K562 (cell line): ENCODE measurements at regions not wholly inside any gene's neighbourhood (a gene's known extent, or its start where the extent isn't known, plus 50 kb on each side); places are given as distances from the start of the nearest gene placed in this dataset.

Experiments
- ATAC-seq: fragments of 200-7000 bp; cut with Tn5 transposase; 3 replicates; pipeline ENCODE4 v1.9.1; 2020; ENCODE audit warnings: moderate library complexity
- BruUV-seq: library from RNA; stranded (reverse); fragments of 400-500 nt; replicated peaks from 2 replicates; lab custom pipeline; 2021; lab: Mats Ljungman, UMichigan
- CTCF ChIA-PET: fragments of 300-600 bp; formaldehyde crosslinking; extraction: SDS; loops from one replicate; lab custom pipeline; 2021; ENCODE audit warnings: low intra/inter-chr PET ratio; lab: Yijun Ruan, JAX
- POLR2A ChIA-PET: fragments of 300-600, 350-650 bp; sonication (Branson Sonifier 250); formaldehyde crosslinking; extraction: SDS; loops from one replicate; lab custom pipeline; 2021; ENCODE audit warnings: antibody characterized with exemption, inconsistent platforms; lab: Yijun Ruan, JAX
- DNase-seq, 4 experiments: peaks; one replicate each; pipeline versions ENCODE4 v3.0.0 to v3.0.0-alpha.2; 2011 to 2018; ENCODE audit warnings: low spot score in 3 of 4, mixed read lengths in 3 of 4; ENCODE audit errors: extremely low read depth in 1 of 4
- FAIRE-seq: peaks from 2 replicates; lab custom pipeline; 2011; peaks lifted over from hg19 to GRCh38; lab: Jason Lieb, UNC
- H2AFZ ChIP-seq: 2 replicates; pipeline ENCODE4 v1.6.0; 2011; ENCODE audit warnings: low read depth, low read length, control low read depth, inconsistent platforms
- H3K27ac ChIP-seq: fragments of 200-600 bp; 3 replicates; pipeline ENCODE4 v1.8.0; 2011; ENCODE audit warnings: low read depth, mild to moderate bottlenecking, control low read depth, inconsistent platforms, low read length, moderate library complexity, mixed read lengths; ENCODE audit errors: extremely low read depth
- H3K27me3 ChIP-seq, 2 experiments: fragments of 300-600 bp in 1 of 2; 2 replicates in 1 of 2; 3 replicates in 1 of 2; pipeline versions ENCODE4 v1.6.0 to v1.8.0; 2011; ENCODE audit warnings: inconsistent platforms in 2 of 2, low read length in 2 of 2, mild to moderate bottlenecking in 1 of 2, mixed read lengths in 1 of 2, moderate library complexity in 1 of 2; ENCODE audit not compliant: control insufficient read depth in 2 of 2, insufficient read depth in 2 of 2
- H3K36me3 ChIP-seq: fragments of 300-600 bp; 3 replicates; pipeline ENCODE4 v1.8.0; 2011; ENCODE audit warnings: mild to moderate bottlenecking, low read length, inconsistent platforms; ENCODE audit not compliant: control insufficient read depth, insufficient read depth
- H3K4me1 ChIP-seq, 2 experiments: fragments of 200-600 bp in 1 of 2; replicated peaks in 1 of 2; 2 replicates in 1 of 2; 3 replicates in 1 of 2; pipeline versions ENCODE4 v1.5.1 to v1.8.0; 2011; ENCODE audit warnings: inconsistent platforms in 2 of 2, low read length in 2 of 2, mild to moderate bottlenecking in 1 of 2, mixed read lengths in 1 of 2, moderate library complexity in 1 of 2; ENCODE audit not compliant: control insufficient read depth in 2 of 2, insufficient read depth in 2 of 2
- H3K4me2 ChIP-seq: 2 replicates; pipeline ENCODE4 v1.6.1; 2011; ENCODE audit warnings: low read length, control low read depth, inconsistent platforms, mixed read lengths; ENCODE audit not compliant: insufficient read depth
- H3K4me3 ChIP-seq: fragments of 200-600 bp; sonication (generic), shearing (Covaris generic); 2 replicates; pipeline ENCODE4 v1.5.1; 2016; ENCODE audit warnings: control low read depth, inconsistent platforms
- H3K79me2 ChIP-seq: fragments of 200-600 bp; 3 replicates; pipeline ENCODE4 v1.8.0; 2011; ENCODE audit warnings: low read length, inconsistent platforms; ENCODE audit not compliant: control insufficient read depth, insufficient read depth
- H3K9ac ChIP-seq, 2 experiments: 2 replicates each; pipeline versions ENCODE4 v1.6.0 to v1.6.1; 2011; ENCODE audit warnings: low read depth in 2 of 2, low read length in 2 of 2, control low read depth in 1 of 2, inconsistent platforms in 1 of 2, mild to moderate bottlenecking in 1 of 2, mixed read lengths in 1 of 2; ENCODE audit not compliant: insufficient read depth in 1 of 2
- H3K9me1 ChIP-seq: one replicate; pipeline ENCODE4 v1.6.0; 2011; ENCODE audit warnings: inconsistent platforms, mild to moderate bottlenecking, low read length, moderate library complexity; ENCODE audit not compliant: control insufficient read depth, insufficient read depth
- H3K9me3 ChIP-seq: replicated peaks from 2 replicates; pipeline ENCODE4 v1.5.1; 2011; ENCODE audit warnings: low read depth, low read length, inconsistent platforms; ENCODE audit not compliant: control insufficient read depth, insufficient read depth
- H4K20me1 ChIP-seq: replicated peaks from 2 replicates; pipeline ENCODE4 v1.6.1; 2011; ENCODE audit warnings: low read length, inconsistent platforms, mixed read lengths; ENCODE audit not compliant: control insufficient read depth, insufficient read depth
- CBX3 ChIP-seq, 2 experiments: IDR thresholded peaks; 1 replicate in 1 of 2; 2 replicates in 1 of 2; pipeline ENCODE4 v1.6.1; 2012; ENCODE audit warnings: inconsistent platforms in 2 of 2, low read length in 2 of 2, borderline replicate concordance in 1 of 2, control low read depth in 1 of 2
- GTF2A2 ChIP-seq: IDR thresholded peaks from 2 replicates; pipeline ENCODE4 v1.6.1; 2016; ENCODE audit warnings: mild to moderate bottlenecking, missing genetic modification characterization, missing compliant biosample characterization
- MAFG ChIP-seq: fragments of 450-650 bp; conservative IDR thresholded peaks from 2 replicates; pipeline ENCODE4 v1.6.1; 2016; ENCODE audit warnings: missing genetic modification characterization, missing compliant biosample characterization
- MBD2 ChIP-seq: sonication (generic); IDR thresholded peaks from 2 replicates; pipeline ENCODE4 v1.6.1; 2016; ENCODE audit warnings: low read depth, borderline replicate concordance
- PHB2 ChIP-seq: fragments of 450-650 bp; IDR thresholded peaks from 2 replicates; pipeline ENCODE4 v1.6.1; 2017; ENCODE audit warnings: low read depth
- ZNF23 ChIP-seq: fragments of 250-450 bp; sonication (Bioruptor Pico); IDR thresholded peaks from 2 replicates; pipeline ENCODE4 v1.4.0; 2020; ENCODE audit warnings: mild to moderate bottlenecking
- WGBS: fragments of 100-300 bp; shearing (Covaris generic); methylation state at CpG from one replicate; pipeline ENCODE4 v1.1.6; 2016; ENCODE audit warnings: low coverage, mixed read lengths; ENCODE audit not compliant: insufficient coverage; ENCODE audit errors: missing lambda C conversion rate; 5-methylcytosine and 5-hydroxymethylcytosine counted together
- in situ Hi-C: fragments of 300-500 bp; cut with MboI; formaldehyde crosslinking; loops from 4 replicates; pipeline ENCODE4 v1.15.0; 2018; ENCODE audit warnings: inconsistent platforms, mixed read lengths
- intact Hi-C: fragments of 100-400 bp; cut with micrococcal nuclease; formaldehyde crosslinking; loops from 2 replicates; pipeline ENCODE4 v1.14.2; 2022
- TF ChIP-seq, protein P1 (sequence below): sonication (generic); formaldehyde crosslinking; IDR thresholded peaks from 2 replicates; pipeline ENCODE4 v1.8.0; 2022; ENCODE audit warnings: missing genetic modification reagents, mild to moderate bottlenecking, borderline replicate concordance
- TF ChIP-seq, protein P2 (sequence below): fragments of 450-650 bp; IDR thresholded peaks from 2 replicates; pipeline ENCODE4 v1.6.1; 2016; ENCODE audit warnings: low read depth, mild to moderate bottlenecking, moderate library complexity

DNA sequence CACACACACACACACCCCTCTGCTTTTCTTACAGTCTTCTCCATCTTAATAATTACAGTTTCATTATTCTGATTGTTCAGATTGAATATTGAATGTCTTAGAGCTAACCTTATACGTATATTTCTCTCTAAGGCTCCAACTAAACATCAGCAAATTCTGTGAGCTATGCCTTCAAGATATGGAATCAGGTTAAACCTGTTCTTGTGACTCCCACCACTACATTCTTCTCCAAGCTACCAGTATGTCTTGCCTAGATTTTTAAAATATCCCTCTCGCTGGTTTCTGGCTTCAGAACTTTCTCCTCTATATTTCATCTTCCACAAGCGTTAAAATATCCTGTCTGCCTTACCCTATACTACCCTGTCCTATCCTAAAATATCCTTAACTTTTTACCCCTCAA lies 1346.4 kb upstream of the CDH2 start:
- no peak for DNase-seq
- no peaks in the 10 kb centered on the region for H4K20me1 ChIP-seq
- H3K9me1 ChIP-seq: no peaks in the 10 kb centered on the region
- H2AFZ ChIP-seq: no peak overlapping the region
- no TSS peak for BruUV-seq
- H3K9ac ChIP-seq: no peak overlapping the region
- in situ Hi-C loops (no loop called here), intact Hi-C loops (no loop called here)
- ChIA-PET POLR2A (no interaction called here), CTCF (no interaction called here)
- H3K36me3 ChIP-seq: no peaks in the 10 kb centered on the region
- no peaks in the 10 kb centered on the region for H3K27me3 ChIP-seq
- ATAC-seq: no peak
- no peak overlapping the region for H3K4me3 ChIP-seq
- H3K4me2 ChIP-seq: no peak overlapping the region
- H3K79me2 ChIP-seq: no peaks in the 10 kb centered on the region
- 0% methylated on average over 3 of the region's 3 CpGs for WGBS
- FAIRE-seq: no peak
- TF ChIP-seq GTF2A2 (tag) (no peak), MAFG (no peak), MBD2 (no peak), CBX3 (IDR thresholded peaks at IDR 0.05; ENCODE audit: borderline replicate concordance in 1 of 2, low read length in 2 of 2) (no peak), ZNF23 (CRISPR knock-in tag) (no peak), PHB2 (no peak)
- TF ChIP-seq, protein P1, sequence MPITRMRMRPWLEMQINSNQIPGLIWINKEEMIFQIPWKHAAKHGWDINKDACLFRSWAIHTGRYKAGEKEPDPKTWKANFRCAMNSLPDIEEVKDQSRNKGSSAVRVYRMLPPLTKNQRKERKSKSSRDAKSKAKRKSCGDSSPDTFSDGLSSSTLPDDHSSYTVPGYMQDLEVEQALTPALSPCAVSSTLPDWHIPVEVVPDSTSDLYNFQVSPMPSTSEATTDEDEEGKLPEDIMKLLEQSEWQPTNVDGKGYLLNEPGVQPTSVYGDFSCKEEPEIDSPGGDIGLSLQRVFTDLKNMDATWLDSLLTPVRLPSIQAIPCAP (CRISPR knock-in tag): no peak
- TF ChIP-seq, protein P2, sequence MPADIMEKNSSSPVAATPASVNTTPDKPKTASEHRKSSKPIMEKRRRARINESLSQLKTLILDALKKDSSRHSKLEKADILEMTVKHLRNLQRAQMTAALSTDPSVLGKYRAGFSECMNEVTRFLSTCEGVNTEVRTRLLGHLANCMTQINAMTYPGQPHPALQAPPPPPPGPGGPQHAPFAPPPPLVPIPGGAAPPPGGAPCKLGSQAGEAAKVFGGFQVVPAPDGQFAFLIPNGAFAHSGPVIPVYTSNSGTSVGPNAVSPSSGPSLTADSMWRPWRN: no peak
- H3K27ac ChIP-seq: no peak overlapping the region
- H3K4me1 ChIP-seq: no peaks in the 10 kb centered on the region
- no peaks in the 10 kb centered on the region for H3K9me3 ChIP-seq
